ENCODE measurements at regions not wholly inside any gene's neighbourhood (a gene's known extent, or its start where the extent isn't known, plus 50 kb on each side); places are given as distances from the start of the nearest gene placed in this dataset.
A peak's percentile ranks its signal among the peaks of the same experiment; 100 is the strongest.

DNA sequence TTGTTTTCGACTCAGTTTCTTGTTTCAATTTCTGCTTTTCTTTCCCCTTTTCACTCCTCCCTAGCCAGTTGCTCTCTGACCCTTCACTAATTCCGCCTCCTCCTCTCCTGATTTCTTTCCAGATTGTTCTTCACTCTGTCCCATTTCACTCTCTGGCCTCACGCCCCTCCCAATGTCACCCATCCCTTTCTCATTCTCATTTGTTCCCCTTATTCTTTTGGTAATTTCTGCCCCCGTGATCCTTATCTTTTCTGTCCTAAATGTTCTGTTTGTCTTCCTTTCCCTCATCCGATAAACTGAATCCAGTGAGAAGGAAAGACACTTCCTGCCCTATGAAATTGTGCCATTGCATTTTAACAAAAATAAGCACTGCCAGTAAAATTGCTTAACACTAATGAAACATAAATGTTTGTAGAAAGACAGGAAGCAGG is 94.5 kb upstream of the RASGEF1B start:
- ChIA-PET CTCF (no interaction called here), POLR2A (no interaction called here)
- intact Hi-C loops (cut with micrococcal nuclease; ENCODE audit: unreplicated experiment) = no loop called here

DNA sequence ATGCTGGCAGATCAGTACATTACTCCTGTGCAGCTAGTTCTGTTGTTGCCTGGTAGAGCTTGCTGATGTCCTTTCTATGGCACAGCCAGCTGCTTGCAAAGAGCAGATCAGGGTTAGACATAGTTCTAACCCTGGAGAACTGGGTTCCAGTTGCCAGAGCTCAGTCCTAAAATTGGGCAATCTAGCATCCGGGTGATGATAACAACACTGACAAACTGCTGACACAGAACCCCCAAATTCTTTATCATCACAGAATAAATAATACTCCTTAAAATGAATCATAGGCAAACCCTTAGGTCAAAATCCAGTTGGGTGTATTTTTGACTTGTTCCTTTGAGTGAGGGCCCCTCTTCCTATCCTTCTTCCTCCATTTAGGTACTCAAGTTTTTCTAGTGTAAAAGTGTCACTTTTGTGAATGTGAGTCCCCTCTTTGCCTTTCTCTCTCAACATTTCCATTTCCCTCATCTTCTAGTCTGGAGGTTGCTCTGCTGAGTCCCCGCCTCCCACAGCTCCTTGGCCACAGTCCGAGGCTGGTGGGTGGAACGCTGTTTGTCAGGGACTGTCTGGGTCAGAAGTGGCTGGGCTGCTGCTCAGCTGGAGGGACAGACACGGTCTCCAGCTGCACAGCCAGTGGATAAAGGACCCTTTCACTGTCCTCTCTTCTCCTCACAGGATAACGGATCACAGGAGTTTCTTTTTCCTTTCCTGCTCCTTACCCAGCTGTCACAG is 93.6 kb upstream of the RASGEF1B start:
- POLR2A ChIA-PET = no interaction called here
- no peaks in the 10 kb centered on the region for H3K36me3 Mint-ChIP-seq (ENCODE audit: insufficient read depth, unreplicated experiment)
- no peak overlapping the region for H3K27ac Mint-ChIP-seq (ENCODE audit: unreplicated experiment)

More for the DNA sequence above, 94.5 kb upstream of the RASGEF1B start:
- H3K36me3 Mint-ChIP-seq (ENCODE audit: insufficient read depth, unreplicated experiment) = no peaks in the 10 kb centered on the region
- no peak overlapping the region for H3K4me3 Mint-ChIP-seq (ENCODE audit: unreplicated experiment)
- Histone ChIP-seq H3K4me3 (ENCODE audit: low read depth, low read length) (no peak overlapping the region), H3K27me3 (replicated peaks; ENCODE audit: control insufficient read depth, insufficient read depth, low read length) (no peaks in the 10 kb centered on the region), H3K4me1 (0 out of 2 replicates have a peak, but pooled peaks cover 3% of the 10 kb centered on the region), H3K9me3 (no peaks in the 10 kb centered on the region), H3K36me3 (ENCODE audit: control insufficient read depth, insufficient read depth, low read length) (no peaks in the 10 kb centered on the region)
- H3K27me3 Mint-ChIP-seq (ENCODE audit: insufficient read depth, unreplicated experiment) = no peaks in the 10 kb centered on the region
- BruUV-seq (replicated peaks) = no TSS peak
- H3K27ac Mint-ChIP-seq (ENCODE audit: unreplicated experiment) = no peak overlapping the region
- no peak for DNase-seq
- H3K4me1 Mint-ChIP-seq (ENCODE audit: low read depth, unreplicated experiment) = peaks cover 14% of the 10 kb centered on the region
- no peaks in the 10 kb centered on the region for H3K9me3 Mint-ChIP-seq (ENCODE audit: unreplicated experiment)
- TF ChIP-seq, protein P1, sequence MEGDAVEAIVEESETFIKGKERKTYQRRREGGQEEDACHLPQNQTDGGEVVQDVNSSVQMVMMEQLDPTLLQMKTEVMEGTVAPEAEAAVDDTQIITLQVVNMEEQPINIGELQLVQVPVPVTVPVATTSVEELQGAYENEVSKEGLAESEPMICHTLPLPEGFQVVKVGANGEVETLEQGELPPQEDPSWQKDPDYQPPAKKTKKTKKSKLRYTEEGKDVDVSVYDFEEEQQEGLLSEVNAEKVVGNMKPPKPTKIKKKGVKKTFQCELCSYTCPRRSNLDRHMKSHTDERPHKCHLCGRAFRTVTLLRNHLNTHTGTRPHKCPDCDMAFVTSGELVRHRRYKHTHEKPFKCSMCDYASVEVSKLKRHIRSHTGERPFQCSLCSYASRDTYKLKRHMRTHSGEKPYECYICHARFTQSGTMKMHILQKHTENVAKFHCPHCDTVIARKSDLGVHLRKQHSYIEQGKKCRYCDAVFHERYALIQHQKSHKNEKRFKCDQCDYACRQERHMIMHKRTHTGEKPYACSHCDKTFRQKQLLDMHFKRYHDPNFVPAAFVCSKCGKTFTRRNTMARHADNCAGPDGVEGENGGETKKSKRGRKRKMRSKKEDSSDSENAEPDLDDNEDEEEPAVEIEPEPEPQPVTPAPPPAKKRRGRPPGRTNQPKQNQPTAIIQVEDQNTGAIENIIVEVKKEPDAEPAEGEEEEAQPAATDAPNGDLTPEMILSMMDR (IDR thresholded peaks at IDR 0.05; ENCODE audit: insufficient read depth in 1 of 2, low read depth in 1 of 2, low read length in 1 of 2, severe bottlenecking in 1 of 2, unreplicated experiment in 1 of 2) = no peak

DNA sequence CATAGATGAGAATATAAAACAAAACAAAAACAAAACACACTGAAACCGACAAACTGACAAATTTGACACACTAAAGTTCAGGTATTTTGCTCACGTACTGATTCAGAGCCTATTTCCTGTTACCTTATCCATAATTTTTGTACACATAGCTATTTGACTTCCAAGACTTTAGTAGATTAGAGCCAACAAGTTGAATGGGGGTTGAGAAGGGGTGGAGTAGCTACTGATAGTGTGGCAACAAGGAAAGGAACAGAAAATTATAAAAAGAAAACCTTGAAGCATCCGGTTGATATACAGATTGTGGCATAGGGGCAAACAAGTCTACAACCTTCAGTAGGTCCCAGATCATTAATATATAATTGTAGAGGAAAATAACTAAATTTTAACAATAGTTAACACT is 92.3 kb upstream of the RASGEF1B start:
- Histone ChIP-seq H3K4me3 (ENCODE audit: low read depth, low read length) (no peak overlapping the region), H3K9me3 (no peaks in the 10 kb centered on the region), H3K4me1 (0 out of 2 replicates have a peak, but pooled peaks cover 3% of the 10 kb centered on the region), H3K27me3 (replicated peaks; ENCODE audit: control insufficient read depth, insufficient read depth, low read length) (no peaks in the 10 kb centered on the region), H3K36me3 (ENCODE audit: control insufficient read depth, insufficient read depth, low read length) (no peaks in the 10 kb centered on the region)
- ChIA-PET POLR2A (no interaction called here), CTCF (no interaction called here)
- H3K36me3 Mint-ChIP-seq (ENCODE audit: insufficient read depth, unreplicated experiment) = no peaks in the 10 kb centered on the region
- H3K9me3 Mint-ChIP-seq (ENCODE audit: unreplicated experiment) = no peaks in the 10 kb centered on the region
- intact Hi-C loops (cut with micrococcal nuclease; ENCODE audit: unreplicated experiment) = no loop called here
- BruUV-seq (replicated peaks) = no TSS peak
- no peak overlapping the region for H3K27ac Mint-ChIP-seq (ENCODE audit: unreplicated experiment)
- no peak for DNase-seq
- no peak overlapping the region for H3K4me3 Mint-ChIP-seq (ENCODE audit: unreplicated experiment)
- TF ChIP-seq, protein P1 (IDR thresholded peaks at IDR 0.05; ENCODE audit: insufficient read depth in 1 of 2, low read depth in 1 of 2, low read length in 1 of 2, severe bottlenecking in 1 of 2, unreplicated experiment in 1 of 2) = no peak
- H3K27me3 Mint-ChIP-seq (ENCODE audit: insufficient read depth, unreplicated experiment) = no peaks in the 10 kb centered on the region
- peaks cover 16% of the 10 kb centered on the region for H3K4me1 Mint-ChIP-seq (ENCODE audit: low read depth, unreplicated experiment)

More for the DNA sequence above, 93.6 kb upstream of the RASGEF1B start:
- TF ChIP-seq, protein P1 (IDR thresholded peaks at IDR 0.05; ENCODE audit: insufficient read depth in 1 of 2, low read depth in 1 of 2, low read length in 1 of 2, severe bottlenecking in 1 of 2, unreplicated experiment in 1 of 2) = no peak
- CTCF ChIA-PET = no interaction called here
- no peak overlapping the region for H3K4me3 Mint-ChIP-seq (ENCODE audit: unreplicated experiment)
- DNase-seq = peak in 1 of 2 experiments; percentile 7
- BruUV-seq (replicated peaks) = no TSS peak
- Histone ChIP-seq H3K4me3 (ENCODE audit: low read depth, low read length) (no peak overlapping the region), H3K9me3 (no peaks in the 10 kb centered on the region), H3K27me3 (replicated peaks; ENCODE audit: control insufficient read depth, insufficient read depth, low read length) (no peaks in the 10 kb centered on the region), H3K36me3 (ENCODE audit: control insufficient read depth, insufficient read depth, low read length) (no peaks in the 10 kb centered on the region), H3K4me1 (0 out of 2 replicates have a peak, but pooled peaks cover 3% of the 10 kb centered on the region)
- H3K9me3 Mint-ChIP-seq (ENCODE audit: unreplicated experiment) = no peaks in the 10 kb centered on the region
- H3K4me1 Mint-ChIP-seq (ENCODE audit: low read depth, unreplicated experiment) = peaks cover 14% of the 10 kb centered on the region
- H3K27me3 Mint-ChIP-seq (ENCODE audit: insufficient read depth, unreplicated experiment) = no peaks in the 10 kb centered on the region
- intact Hi-C loops (cut with micrococcal nuclease; ENCODE audit: unreplicated experiment) = no loop called here

Data from Caco-2 (cell line).